ENCODE measurements at regions not wholly inside any gene's neighbourhood (a gene's known extent, or its start where the extent isn't known, plus 50 kb on each side); places are given as distances from the start of the nearest gene placed in this dataset.
A peak's percentile ranks its signal among the peaks of the same experiment; 100 is the strongest.
"Not testable (repeated sequence)": the region's sequence is repeated elsewhere in the genome, so short reads cannot be mapped to it uniquely, and the experiment has no call there.

- DNase-seq (ENCODE audit: low read depth, low spot score) = no peak
Observed at GRCh38 chr1:96538111-96538641, 183.4 kb upstream of the PTBP2 start.

DNA sequence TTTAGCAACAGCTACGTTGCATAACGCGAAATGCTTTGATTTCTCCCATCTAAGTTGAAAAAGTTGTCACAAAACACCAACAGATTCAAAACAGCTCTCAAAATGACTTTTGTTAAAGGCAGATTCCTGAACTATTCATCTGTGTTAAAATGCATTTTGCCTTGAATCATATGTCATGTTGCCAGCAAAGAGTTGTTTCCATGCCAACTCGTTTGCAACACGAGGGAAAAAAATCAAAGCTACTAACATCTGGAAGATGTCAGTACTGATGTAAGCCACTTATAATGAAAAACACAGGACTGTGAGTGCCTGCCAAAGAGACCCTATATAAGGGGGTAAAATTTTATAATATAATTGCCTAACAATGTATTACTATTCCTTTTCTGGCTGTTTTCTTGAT, 182.7 kb upstream of the PTBP2 start:
- no peak for DNase-seq (ENCODE audit: low read depth, low spot score)

DNA sequence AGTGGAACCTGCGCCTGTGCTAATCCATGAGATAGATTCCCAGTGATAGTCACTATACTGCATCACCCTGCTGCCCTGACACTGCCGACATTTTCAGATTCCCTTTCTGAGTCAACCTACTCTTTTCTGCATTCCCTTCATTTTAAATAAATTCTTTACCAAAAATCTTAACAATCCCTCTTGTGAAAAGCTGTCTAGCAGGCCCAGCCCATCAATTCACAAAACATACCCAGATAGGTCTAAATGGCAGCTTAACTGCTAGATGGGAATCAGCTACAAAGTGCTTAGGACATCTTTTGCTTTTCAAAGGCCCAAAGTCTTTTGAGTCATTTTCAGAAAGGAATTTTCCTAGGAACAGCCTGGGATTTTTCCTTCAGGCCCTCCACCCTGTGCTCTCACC, 180.1 kb upstream of the PTBP2 start:
- no peak for DNase-seq (ENCODE audit: low read depth, low spot score)

DNA sequence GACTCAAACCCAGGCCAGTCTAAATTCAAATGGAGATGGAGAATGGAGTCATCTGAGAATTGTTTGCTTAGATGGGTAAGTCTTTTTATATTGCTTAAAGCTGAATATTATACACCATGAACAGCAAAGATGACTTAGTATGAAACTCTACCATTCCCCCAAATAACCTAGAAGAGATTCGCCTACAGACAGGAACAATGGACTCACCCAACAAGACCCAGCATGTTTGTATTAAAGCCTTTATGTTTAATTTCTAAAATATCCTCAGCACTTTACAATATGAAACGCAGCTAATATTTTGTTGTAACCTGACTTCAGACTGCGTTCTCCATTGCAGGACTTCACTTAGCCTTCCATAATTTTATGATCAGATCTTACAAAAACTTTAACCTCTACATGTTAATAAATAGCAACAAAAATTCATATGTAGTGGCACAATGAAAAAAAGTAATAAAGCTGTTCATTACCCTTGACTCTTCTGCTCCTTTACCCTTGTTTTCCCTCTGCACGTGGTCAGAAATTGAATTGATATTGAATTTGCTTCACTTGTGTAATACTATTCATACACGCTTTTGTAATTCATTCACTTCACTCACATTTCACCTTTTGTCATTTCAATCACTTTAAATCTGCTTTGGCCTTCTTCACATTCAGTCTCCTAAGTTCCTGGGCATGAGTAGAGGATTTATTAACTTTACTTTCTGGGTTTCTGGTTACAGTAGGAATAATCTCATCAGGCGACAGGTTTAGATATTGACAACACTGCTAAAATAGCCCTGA, 177.3 kb upstream of the PTBP2 start:
- DNase-seq (ENCODE audit: low read depth, low spot score) = no peak

DNA sequence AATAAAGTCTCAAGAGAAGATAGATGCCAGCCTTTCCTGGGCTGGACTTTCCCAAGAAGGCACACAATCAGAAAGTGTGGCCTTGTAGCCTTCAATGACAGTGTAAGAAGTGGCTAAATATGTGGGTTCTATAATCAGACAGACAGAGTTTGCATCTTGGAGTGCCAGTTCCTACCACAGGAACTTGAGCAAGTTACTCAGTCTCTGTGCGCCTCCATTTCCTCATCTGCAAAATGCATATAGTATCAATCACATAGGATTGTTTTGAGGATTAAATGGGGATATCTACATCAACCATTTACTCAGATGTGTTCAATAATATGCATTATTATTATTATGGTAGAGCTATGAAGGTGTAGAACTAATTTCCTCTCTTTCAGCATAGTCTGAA, 176.8 kb upstream of the PTBP2 start:
- no peak for DNase-seq (ENCODE audit: low read depth, low spot score)

GRCh38 chr1:96545935-96546656, 175.5 kb upstream of the PTBP2 start:
- no peak for DNase-seq (ENCODE audit: low read depth, low spot score)

- no peak for DNase-seq (ENCODE audit: low read depth, low spot score)
Observed at GRCh38 chr1:96550061-96550460, 171.5 kb upstream of the PTBP2 start.

DNA sequence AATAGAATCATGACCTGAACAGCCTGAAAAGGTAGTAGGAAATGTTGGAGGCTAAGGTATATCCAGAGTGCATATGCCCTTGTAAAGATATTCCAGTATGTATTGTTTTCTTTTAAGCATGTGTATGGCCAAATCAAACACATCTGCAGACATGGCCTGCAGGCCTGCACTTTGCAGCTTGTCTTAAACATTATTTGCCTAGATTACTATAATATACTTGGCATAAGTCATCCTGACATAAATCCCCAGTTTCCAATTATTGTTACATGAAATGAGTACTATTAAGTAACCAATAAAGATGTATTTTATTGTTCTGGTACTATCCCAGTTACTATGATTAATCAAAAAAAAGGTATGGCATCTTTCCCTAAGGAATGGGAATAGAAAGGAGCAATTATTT, 169.1 kb upstream of the PTBP2 start:
- no peak for DNase-seq (ENCODE audit: low read depth, low spot score)

DNA sequence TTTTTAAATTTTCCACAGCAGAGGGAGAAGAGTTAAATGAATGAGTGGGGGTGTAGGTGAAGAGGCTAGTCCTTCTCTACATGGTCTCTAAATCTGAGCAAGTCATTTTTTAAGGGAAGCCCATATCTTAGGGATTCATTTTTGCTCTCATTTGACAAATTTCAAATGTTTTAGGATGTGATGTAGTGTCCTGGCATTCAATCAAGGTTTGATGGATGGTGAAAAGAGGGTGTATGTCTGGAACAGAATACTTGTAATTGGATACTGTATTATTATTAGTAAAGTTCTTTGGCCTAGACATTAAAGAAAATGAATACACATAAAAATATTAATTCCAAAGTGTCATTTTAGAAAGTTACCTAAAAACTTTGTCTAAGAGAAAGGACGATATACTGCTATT, 167.8 kb upstream of the PTBP2 start:
- no peak for DNase-seq (ENCODE audit: low read depth, low spot score)

DNA sequence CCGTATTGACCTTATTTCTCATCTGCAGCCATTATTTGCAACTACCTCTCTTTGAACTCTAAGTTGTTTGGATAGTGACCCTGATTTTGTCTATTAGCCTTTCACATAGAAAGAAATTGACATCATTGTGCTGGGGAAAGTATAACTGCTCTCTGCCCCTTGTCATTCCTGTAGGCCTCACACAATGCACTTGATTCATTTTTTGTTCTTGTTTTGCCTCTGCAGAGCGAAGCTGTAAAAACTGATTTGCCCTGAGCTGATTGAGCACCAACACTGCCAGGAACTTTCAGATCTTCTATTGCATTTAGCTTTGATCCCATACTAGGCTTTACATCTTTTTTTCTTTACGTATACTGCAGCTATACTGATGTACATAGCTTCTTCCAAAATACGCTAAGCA, 167.2 kb upstream of the PTBP2 start:
- DNase-seq (ENCODE audit: low read depth, low spot score) = no peak

DNA sequence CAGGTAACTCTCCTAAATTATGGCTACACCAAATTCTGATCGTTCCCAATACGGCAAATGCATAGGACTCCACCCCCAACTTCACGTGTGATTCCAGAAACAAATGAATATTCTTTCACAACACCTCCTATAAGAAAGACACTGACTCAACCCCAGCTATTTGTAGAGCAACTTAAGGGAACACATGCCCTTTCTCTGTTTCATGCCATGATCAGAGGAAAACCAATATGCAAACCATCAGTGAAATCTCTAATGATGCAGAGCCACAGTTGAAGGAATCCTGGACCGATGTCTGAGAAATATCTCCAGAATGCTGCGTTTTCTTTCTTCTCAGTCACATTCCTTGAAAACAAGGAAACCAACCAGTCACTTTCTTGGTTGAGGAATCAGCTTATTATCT, 164.2 kb upstream of the PTBP2 start:
- no peak for DNase-seq (ENCODE audit: low read depth, low spot score)

DNA sequence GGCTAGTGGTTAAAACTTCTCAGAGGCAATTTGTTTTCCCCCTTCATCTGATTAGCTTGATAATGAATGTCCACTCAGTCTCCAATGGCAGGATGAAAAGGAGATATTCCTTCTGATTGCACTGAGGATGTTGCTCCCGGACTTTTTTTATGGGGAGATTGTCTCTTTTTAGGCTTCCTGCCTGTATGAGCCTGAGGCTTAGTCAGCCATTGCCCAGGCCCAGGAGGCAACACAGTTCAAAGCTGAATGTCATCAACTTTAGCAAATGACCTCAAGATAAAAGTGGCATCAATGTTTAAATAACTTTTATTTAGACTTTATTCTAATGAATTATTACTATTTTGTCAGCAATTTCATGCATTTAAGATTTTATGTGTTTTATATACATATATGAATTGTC, 162.9 kb upstream of the PTBP2 start:
- no peak for DNase-seq (ENCODE audit: low read depth, low spot score)

GRCh38 chr1:96559181-96559580, 162.4 kb upstream of the PTBP2 start:
- DNase-seq (ENCODE audit: low read depth, low spot score) = no peak

GRCh38 chr1:96559707-96560596, 161.6 kb upstream of the PTBP2 start:
- peak; percentile 50 for DNase-seq (ENCODE audit: low read depth, low spot score)

DNA sequence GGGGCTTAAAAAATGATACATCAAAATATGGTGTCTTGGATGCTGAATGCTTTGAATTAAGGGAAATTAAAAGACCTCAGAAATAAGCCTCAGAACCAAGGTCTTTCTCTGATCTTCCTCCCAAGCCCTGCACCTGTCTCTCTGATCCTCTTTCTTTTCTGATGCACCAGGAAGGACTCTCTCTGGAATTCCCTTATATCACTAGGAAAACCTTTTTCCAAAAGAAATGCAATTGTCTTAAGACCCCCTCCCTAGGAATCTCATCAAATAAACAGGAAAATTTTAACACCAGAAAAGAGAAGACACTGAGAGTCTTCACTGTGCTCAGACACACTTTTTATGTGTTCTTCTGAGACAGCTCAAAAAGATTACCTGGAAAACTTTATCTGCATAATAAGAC, 159.5 kb upstream of the PTBP2 start:
- DNase-seq (ENCODE audit: low read depth, low spot score) = no peak

DNA sequence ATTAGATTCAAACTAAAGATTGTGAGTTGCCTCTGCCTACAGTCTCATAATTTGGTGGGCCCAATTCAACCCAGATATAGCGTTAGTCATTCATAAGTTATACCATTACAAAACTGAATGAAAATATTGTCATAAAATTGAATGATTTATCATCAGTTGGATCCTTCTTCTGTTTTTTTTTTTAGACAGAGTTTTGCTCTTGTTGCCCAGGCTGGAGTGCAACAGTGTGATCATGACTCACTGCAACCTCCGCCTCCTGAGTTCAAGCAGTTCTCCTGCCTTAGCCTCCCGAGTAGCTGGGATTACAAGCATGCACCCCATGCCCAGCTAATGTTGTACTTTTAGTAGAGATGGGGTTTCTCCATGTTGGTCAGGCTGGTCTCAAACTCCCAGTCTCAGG, 157.2 kb upstream of the PTBP2 start:
- DNase-seq (ENCODE audit: low read depth, low spot score) = not testable (repeated sequence)

DNA sequence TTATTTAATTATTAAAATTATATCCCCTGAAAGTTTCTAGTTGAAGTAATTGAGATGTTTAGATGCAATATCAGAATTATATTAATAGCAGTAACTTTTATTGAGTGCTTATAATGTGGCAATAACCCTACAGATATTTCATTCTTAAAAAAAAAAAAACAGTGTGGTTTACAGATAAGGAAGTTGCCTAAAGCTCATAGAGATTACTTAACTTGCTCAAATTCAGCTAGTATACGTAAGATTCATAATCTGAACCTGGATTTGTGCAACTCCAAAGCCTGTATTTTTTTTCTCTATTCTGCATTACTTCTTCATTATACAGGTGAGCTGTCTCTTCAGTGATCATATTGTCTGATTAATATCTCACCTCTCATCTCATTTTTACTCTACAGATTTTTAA, 156.0 kb upstream of the PTBP2 start:
- no peak for DNase-seq (ENCODE audit: low read depth, low spot score)

- DNase-seq (ENCODE audit: low read depth, low spot score) = no peak
Observed at GRCh38 chr1:96568639-96569038, 152.9 kb upstream of the PTBP2 start.

GRCh38 chr1:96569288-96569687, 152.3 kb upstream of the PTBP2 start:
- DNase-seq (ENCODE audit: low read depth, low spot score) = no peak

GRCh38 chr1:96579636-96580035, 141.9 kb upstream of the PTBP2 start:
- no peak for DNase-seq (ENCODE audit: low read depth, low spot score)

DNA sequence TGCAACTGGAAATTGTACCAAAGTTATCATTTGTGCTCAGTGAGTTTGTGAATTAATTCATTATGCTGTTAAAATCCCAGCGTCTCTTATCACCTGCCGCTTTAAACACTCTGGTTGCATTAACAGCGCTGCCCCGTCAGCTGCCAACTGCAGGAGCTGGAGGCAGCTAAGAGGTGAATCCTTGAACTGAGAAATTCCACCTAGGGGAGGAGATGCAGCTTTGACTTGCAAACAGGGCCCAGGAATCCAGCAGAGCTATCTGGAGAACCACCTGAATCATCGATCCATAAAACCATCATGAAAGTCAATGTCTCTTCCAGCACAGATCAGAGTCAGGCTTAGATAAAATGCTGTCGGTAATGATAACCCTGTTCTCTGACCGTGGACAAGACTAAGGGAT, 140.7 kb upstream of the PTBP2 start:
- DNase-seq (ENCODE audit: low read depth, low spot score) = no peak

DNA sequence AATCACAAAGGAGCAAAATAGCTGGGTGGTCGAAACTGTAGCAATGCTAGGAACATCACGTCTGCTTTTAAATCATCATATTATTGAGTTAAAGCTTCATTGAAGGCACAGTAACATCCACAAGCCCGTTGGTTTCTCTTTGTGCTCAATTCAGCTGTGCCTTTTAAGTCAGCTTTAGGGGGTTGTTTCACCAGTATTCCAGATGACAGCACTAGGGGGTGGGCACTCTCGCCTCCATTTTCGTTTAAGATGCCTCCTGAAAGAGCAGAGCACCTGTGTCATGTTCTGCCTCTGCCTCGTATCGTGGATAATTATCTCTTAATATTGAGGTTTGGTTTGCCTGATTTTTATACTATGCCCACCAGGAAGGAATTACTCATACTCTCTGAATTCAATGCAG, 139.8 kb upstream of the PTBP2 start:
- no peak for DNase-seq (ENCODE audit: low read depth, low spot score)

Measured in smooth muscle cell of the brain vasculature (primary cell).